DOHH2 (cell line): ENCODE measurements at regions not wholly inside any gene's neighbourhood (a gene's known extent, or its start where the extent isn't known, plus 50 kb on each side); places are given as distances from the start of the nearest gene placed in this dataset.
A peak's percentile ranks its signal among the peaks of the same experiment; 100 is the strongest.

Experiments
- H3F3A ChIP-seq: fragments of 200-600 bp; sonication (generic), shearing (Covaris generic); 2 replicates; pipeline ENCODE4 v1.6.0; 2016; ENCODE audit warnings: antibody characterized with exemption, mild to moderate bottlenecking; ENCODE audit not compliant: control insufficient read depth, insufficient read depth
- H3K27ac ChIP-seq: fragments of 200-600 bp; sonication (generic); 2 replicates; pipeline ENCODE4 v1.5.1; 2014; ENCODE audit warnings: low read depth, mild to moderate bottlenecking, low read length, moderate library complexity
- H3K27me3 ChIP-seq: fragments of 200-600 bp; sonication (generic); 2 replicates; pipeline ENCODE4 v1.6.1; 2014; ENCODE audit warnings: mild to moderate bottlenecking, low read length, mixed read lengths; ENCODE audit not compliant: control insufficient read depth
- H3K36me3 ChIP-seq: fragments of 200-600 bp; sonication (generic); 2 replicates; pipeline ENCODE4 v1.6.1; 2014; ENCODE audit warnings: mild to moderate bottlenecking, low read length, moderate library complexity, mixed read lengths; ENCODE audit not compliant: control insufficient read depth
- H3K4me1 ChIP-seq: fragments of 200-600 bp; sonication (generic); 2 replicates; pipeline ENCODE4 v1.6.1; 2014; ENCODE audit warnings: mild to moderate bottlenecking, low read length, mixed read lengths; ENCODE audit not compliant: control insufficient read depth
- H3K4me2 ChIP-seq: fragments of 200-600 bp; sonication (generic); 2 replicates; pipeline ENCODE4 v1.6.0; 2014; ENCODE audit warnings: mild to moderate bottlenecking, low read length, moderate library complexity
- H3K4me3 ChIP-seq: fragments of 200-600 bp; sonication (generic); 2 replicates; pipeline ENCODE4 v1.5.1; 2014; ENCODE audit warnings: mild to moderate bottlenecking, low read length, mixed read lengths
- H3K79me2 ChIP-seq: fragments of 200-600 bp; sonication (generic); 2 replicates; pipeline ENCODE4 v1.6.1; 2014; ENCODE audit warnings: mild to moderate bottlenecking, low read length, mixed read lengths; ENCODE audit not compliant: control insufficient read depth
- H3K9me2 ChIP-seq: fragments of 200-600 bp; sonication (generic); replicated peaks from 2 replicates; pipeline ENCODE4 v1.6.1; 2014; ENCODE audit warnings: mild to moderate bottlenecking, low read length, mixed read lengths; ENCODE audit not compliant: control insufficient read depth
- H3K9me3 ChIP-seq: fragments of 200-600 bp; sonication (generic); 2 replicates; pipeline ENCODE4 v1.6.1; 2014; ENCODE audit warnings: antibody characterized with exemption, low read length, mixed read lengths; ENCODE audit not compliant: control insufficient read depth, insufficient read depth
- H4K20me1 ChIP-seq: fragments of 200-600 bp; sonication (generic); 2 replicates; pipeline ENCODE4 v1.6.0; 2014; ENCODE audit warnings: low read depth, mild to moderate bottlenecking, antibody characterized with exemption, low read length, moderate library complexity; ENCODE audit not compliant: control insufficient read depth, insufficient read depth
- CTCF ChIP-seq: fragments of 200-600 bp; sonication (generic); IDR thresholded peaks from one replicate; pipeline ENCODE4 v1.5.1; 2014; ENCODE audit warnings: antibody characterized with exemption, mild to moderate bottlenecking, low read depth, low read length; ENCODE audit not compliant: poor library complexity, severe bottlenecking
- EZH2phosphoT487 ChIP-seq: fragments of 200-600 bp; sonication (generic); IDR thresholded peaks from 2 replicates; pipeline ENCODE4 v1.6.1; 2017; ENCODE audit warnings: borderline replicate concordance, mild to moderate bottlenecking, antibody characterized with exemption, low read length, moderate library complexity, mixed read lengths

GRCh38 chr15:79186616-79187015 lies 95.9 kb upstream of the ANKRD34C start:
- Histone ChIP-seq H3K4me3 (no peak overlapping the region), H3K4me1 (peaks cover 4% of the 10 kb centered on the region), H3K36me3 (no peaks in the 10 kb centered on the region), H3K27ac (no peak overlapping the region), H3F3A (no peaks in the 10 kb centered on the region), H3K27me3 (no peaks in the 10 kb centered on the region), H3K4me2 (no peak overlapping the region), H3K9me3 (no peaks in the 10 kb centered on the region), H3K9me2 (no peaks in the 10 kb centered on the region), H4K20me1 (no peaks in the 10 kb centered on the region), H3K79me2 (no peaks in the 10 kb centered on the region)
- TF ChIP-seq CTCF, result no peak
- TF ChIP-seq EZH2phosphoT487, result no peak

- no peaks in the 10 kb centered on the region for H3K9me3 ChIP-seq
- TF ChIP-seq CTCF, result peak; percentile 30
- TF ChIP-seq EZH2phosphoT487, result no peak
- no peaks in the 10 kb centered on the region for H3K79me2 ChIP-seq
- H3K27ac ChIP-seq, result no peak overlapping the region
- H4K20me1 ChIP-seq, result no peaks in the 10 kb centered on the region
- no peak overlapping the region for H3K4me2 ChIP-seq
- no peak overlapping the region for H3K4me3 ChIP-seq
- H3K4me1 ChIP-seq, result peaks cover 4% of the 10 kb centered on the region
- H3K27me3 ChIP-seq, result no peaks in the 10 kb centered on the region
- H3F3A ChIP-seq, result no peaks in the 10 kb centered on the region
- no peaks in the 10 kb centered on the region for H3K9me2 ChIP-seq
- H3K36me3 ChIP-seq, result no peaks in the 10 kb centered on the region
Observed at GRCh38 chr15:79185199-79185598, 94.6 kb upstream of the RASGRF1 start.

GRCh38 chr15:79184465-79184892 lies 93.9 kb upstream of the RASGRF1 start:
- Histone ChIP-seq H3K9me2 (no peaks in the 10 kb centered on the region), H3K4me2 (no peak overlapping the region), H3F3A (no peaks in the 10 kb centered on the region), H3K79me2 (no peaks in the 10 kb centered on the region), H3K27me3 (no peaks in the 10 kb centered on the region), H3K4me3 (no peak overlapping the region), H3K36me3 (no peaks in the 10 kb centered on the region), H3K27ac (no peak overlapping the region), H3K4me1 (peaks cover 4% of the 10 kb centered on the region), H3K9me3 (no peaks in the 10 kb centered on the region), H4K20me1 (no peaks in the 10 kb centered on the region)
- no peak for TF ChIP-seq EZH2phosphoT487
- TF ChIP-seq CTCF, result peak; percentile 95

- peaks cover 6% of the 10 kb centered on the region for H3K27me3 ChIP-seq
- no peaks in the 10 kb centered on the region for H3F3A ChIP-seq
- H3K27ac ChIP-seq, result no peak overlapping the region
- H3K4me1 ChIP-seq, result peaks cover 4% of the 10 kb centered on the region
- no peak overlapping the region for H3K4me2 ChIP-seq
- no peaks in the 10 kb centered on the region for H3K79me2 ChIP-seq
- H3K4me3 ChIP-seq, result no peak overlapping the region
- no peaks in the 10 kb centered on the region for H4K20me1 ChIP-seq
- no peaks in the 10 kb centered on the region for H3K9me3 ChIP-seq
- H3K9me2 ChIP-seq, result no peaks in the 10 kb centered on the region
- no peak for TF ChIP-seq CTCF
- no peak for TF ChIP-seq EZH2phosphoT487
- H3K36me3 ChIP-seq, result no peaks in the 10 kb centered on the region
Observed at GRCh38 chr15:79180318-79180717, 89.7 kb upstream of the RASGRF1 start.
